Activated CD8-positive, alpha-beta T cell treated with anti-CD3 and anti-CD28 coated beads, Interleukin-2, amount 10 ng/mL, durations not matched to agents 7 days and 5 days (primary cell): ENCODE measurements at regions not wholly inside any gene's neighbourhood (a gene's known extent, or its start where the extent isn't known, plus 50 kb on each side); places are given as distances from the start of the nearest gene placed in this dataset.
"Not testable (repeated sequence)": the region's sequence is repeated elsewhere in the genome, so short reads cannot be mapped to it uniquely, and the experiment has no call there.

Experiments
- ATAC-seq: fragments of 150-1000 bp; cut with Tn5 transposase; one replicate; pipeline ENCODE4 v1.10.0; 2021; ENCODE audit warnings: moderate library complexity
- CTCF ChIA-PET: fragments of 350-600 bp; sonication (Branson Sonifier 250); formaldehyde crosslinking; loops from one replicate; lab custom pipeline; 2021; ENCODE audit warnings: antibody characterized with exemption; lab: Charles Lee
- POLR2A ChIA-PET: fragments of 350-600 bp; sonication (Branson Sonifier 250); formaldehyde crosslinking; loops from one replicate; lab custom pipeline; 2021; ENCODE audit warnings: antibody characterized with exemption; lab: Charles Lee
- DNase-seq: peaks from one replicate; pipeline ENCODE4 v3.0.0-alpha.2; 2020
- H3K27ac Mint-ChIP-seq: one replicate; pipeline ENCODE4 v1.8.0; 2021; ENCODE audit warnings: mild to moderate bottlenecking, mixed read lengths
- H3K27me3 Mint-ChIP-seq: one replicate; pipeline ENCODE4 v1.8.0; 2021; ENCODE audit warnings: low read depth, mixed read lengths
- H3K36me3 Mint-ChIP-seq: one replicate; pipeline ENCODE4 v1.8.0; 2021; ENCODE audit warnings: low read depth, mixed read lengths
- H3K4me1 Mint-ChIP-seq: one replicate; pipeline ENCODE4 v1.8.0; 2021; ENCODE audit warnings: low read depth, mixed read lengths
- H3K4me3 Mint-ChIP-seq: one replicate; pipeline ENCODE4 v1.8.0; 2021; ENCODE audit warnings: mild to moderate bottlenecking, mixed read lengths
- H3K9me3 Mint-ChIP-seq: one replicate; pipeline ENCODE4 v1.8.0; 2022; ENCODE audit warnings: mixed read lengths; ENCODE audit not compliant: insufficient read depth

- DNase-seq (no peak), ATAC-seq (no peak)
- no peak overlapping the region for H3K4me3 Mint-ChIP-seq
- CTCF ChIA-PET: no interaction called here
- H3K4me1 Mint-ChIP-seq: peaks cover under 1% of the 10 kb centered on the region
- H3K9me3 Mint-ChIP-seq: no peaks in the 10 kb centered on the region
- POLR2A ChIA-PET: no interaction called here
- H3K27me3 Mint-ChIP-seq: peaks cover 12% of the 10 kb centered on the region
- H3K27ac Mint-ChIP-seq: no peak overlapping the region
- no peaks in the 10 kb centered on the region for H3K36me3 Mint-ChIP-seq
Observed at GRCh38 chr13:74561155-74561554, 427.0 kb upstream of the KLF12 start.

GRCh38 chr13:74560325-74560724 is 426.1 kb upstream of the KLF12 start:
- H3K9me3 Mint-ChIP-seq: no peaks in the 10 kb centered on the region
- DNase-seq (no peak), ATAC-seq (no peak)
- no peak overlapping the region for H3K4me3 Mint-ChIP-seq
- no peaks in the 10 kb centered on the region for H3K36me3 Mint-ChIP-seq
- ChIA-PET POLR2A (no interaction called here), CTCF (no interaction called here)
- peaks cover 8% of the 10 kb centered on the region for H3K4me1 Mint-ChIP-seq
- H3K27ac Mint-ChIP-seq: no peak overlapping the region
- H3K27me3 Mint-ChIP-seq: peaks cover 8% of the 10 kb centered on the region

GRCh38 chr13:74557870-74558269 is 423.7 kb upstream of the KLF12 start:
- no peak overlapping the region for H3K4me3 Mint-ChIP-seq
- no peaks in the 10 kb centered on the region for H3K36me3 Mint-ChIP-seq
- H3K27me3 Mint-ChIP-seq: peaks cover 5% of the 10 kb centered on the region
- CTCF ChIA-PET: no interaction called here
- POLR2A ChIA-PET: no interaction called here
- DNase-seq (no peak), ATAC-seq (no peak)
- peaks cover 14% of the 10 kb centered on the region for H3K4me1 Mint-ChIP-seq
- H3K9me3 Mint-ChIP-seq: no peaks in the 10 kb centered on the region
- H3K27ac Mint-ChIP-seq: no peak overlapping the region

GRCh38 chr13:74555651-74556420 is 421.6 kb upstream of the KLF12 start:
- peaks cover 3% of the 10 kb centered on the region for H3K36me3 Mint-ChIP-seq
- H3K27ac Mint-ChIP-seq: no peak overlapping the region
- H3K4me1 Mint-ChIP-seq: peaks cover 22% of the 10 kb centered on the region
- no peak for ATAC-seq
- no peak overlapping the region for H3K4me3 Mint-ChIP-seq
- H3K9me3 Mint-ChIP-seq: no peaks in the 10 kb centered on the region
- peaks cover 3% of the 10 kb centered on the region for H3K27me3 Mint-ChIP-seq
- ChIA-PET POLR2A (no interaction called here), CTCF (no interaction called here)
- no peak for DNase-seq

DNA sequence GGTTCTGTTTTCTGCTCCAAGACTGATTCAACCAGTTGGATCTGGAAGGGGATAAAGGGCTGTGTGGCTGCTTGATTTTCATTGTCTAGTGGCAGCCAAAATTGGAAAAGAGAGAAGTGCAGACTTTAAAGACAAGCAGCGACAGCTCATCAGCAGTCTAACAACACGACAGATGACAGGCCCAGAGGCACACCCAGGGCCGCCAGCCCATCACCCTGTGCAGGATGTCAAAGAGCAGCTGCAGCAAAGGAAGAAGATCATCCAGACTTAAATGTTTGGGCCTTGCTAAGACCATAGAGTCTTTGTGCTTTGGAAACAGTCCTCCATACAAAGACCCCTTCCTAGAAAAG is 421.0 kb upstream of the KLF12 start:
- CTCF ChIA-PET: no interaction called here

DNA sequence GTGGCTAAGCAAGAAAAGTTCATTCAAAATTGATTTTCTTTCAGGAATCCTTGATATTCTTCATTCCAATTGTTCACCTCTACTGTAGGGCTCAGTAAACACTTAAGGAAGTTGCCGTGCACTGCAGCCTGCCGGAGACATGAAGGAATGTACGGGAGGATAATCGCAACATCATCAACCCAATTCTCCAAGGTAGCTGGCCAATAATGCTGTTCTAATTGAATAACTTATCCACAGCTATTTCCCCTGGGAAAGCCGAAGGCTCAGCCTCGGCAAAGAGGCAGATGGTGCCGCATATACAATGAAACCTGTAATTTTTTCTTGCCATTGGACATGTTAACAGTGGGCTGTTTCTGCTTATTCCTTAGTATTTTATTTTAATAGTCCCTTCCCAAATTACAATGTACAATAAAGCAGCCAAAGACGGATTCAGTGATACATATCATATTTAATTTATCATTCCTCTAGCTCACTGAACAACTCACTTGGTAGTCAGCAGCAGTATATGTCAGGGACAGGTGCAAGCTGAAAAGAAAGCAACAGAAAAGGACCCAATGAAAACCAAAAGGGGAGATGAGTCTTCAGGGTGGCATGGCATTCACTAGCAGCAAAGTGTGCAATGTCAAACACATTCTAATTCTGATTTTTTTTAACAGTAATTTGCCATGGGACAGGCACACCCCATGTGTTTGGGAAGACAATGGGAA is 420.5 kb upstream of the KLF12 start:
- H3K9me3 Mint-ChIP-seq: no peaks in the 10 kb centered on the region
- ChIA-PET CTCF (no interaction called here), POLR2A (no interaction called here)
- ATAC-seq: no peak
- no peak overlapping the region for H3K4me3 Mint-ChIP-seq
- H3K27ac Mint-ChIP-seq: no peak overlapping the region
- peaks cover 30% of the 10 kb centered on the region for H3K4me1 Mint-ChIP-seq
- H3K27me3 Mint-ChIP-seq: peaks cover 3% of the 10 kb centered on the region
- DNase-seq: no peak
- H3K36me3 Mint-ChIP-seq: peaks cover 4% of the 10 kb centered on the region

More for the DNA sequence above, 421.0 kb upstream of the KLF12 start:
- DNase-seq: no peak
- no peak overlapping the region for H3K27ac Mint-ChIP-seq
- no peak overlapping the region for H3K4me3 Mint-ChIP-seq
- H3K4me1 Mint-ChIP-seq: peaks cover 25% of the 10 kb centered on the region
- H3K36me3 Mint-ChIP-seq: peaks cover 4% of the 10 kb centered on the region
- H3K9me3 Mint-ChIP-seq: no peaks in the 10 kb centered on the region
- POLR2A ChIA-PET: no interaction called here
- no peak for ATAC-seq
- peaks cover 3% of the 10 kb centered on the region for H3K27me3 Mint-ChIP-seq

- no peaks in the 10 kb centered on the region for H3K9me3 Mint-ChIP-seq
- H3K4me1 Mint-ChIP-seq: peaks cover 23% of the 10 kb centered on the region
- peaks cover 4% of the 10 kb centered on the region for H3K36me3 Mint-ChIP-seq
- H3K4me3 Mint-ChIP-seq: no peak overlapping the region
- ChIA-PET POLR2A (no interaction called here), CTCF (no interaction called here)
- ATAC-seq (peak; percentile 97), DNase-seq (no peak)
- H3K27ac Mint-ChIP-seq: peak overlapping the region; percentile 5
- no peaks in the 10 kb centered on the region for H3K27me3 Mint-ChIP-seq
Observed at GRCh38 chr13:74550039-74550438, 415.8 kb upstream of the KLF12 start.

DNA sequence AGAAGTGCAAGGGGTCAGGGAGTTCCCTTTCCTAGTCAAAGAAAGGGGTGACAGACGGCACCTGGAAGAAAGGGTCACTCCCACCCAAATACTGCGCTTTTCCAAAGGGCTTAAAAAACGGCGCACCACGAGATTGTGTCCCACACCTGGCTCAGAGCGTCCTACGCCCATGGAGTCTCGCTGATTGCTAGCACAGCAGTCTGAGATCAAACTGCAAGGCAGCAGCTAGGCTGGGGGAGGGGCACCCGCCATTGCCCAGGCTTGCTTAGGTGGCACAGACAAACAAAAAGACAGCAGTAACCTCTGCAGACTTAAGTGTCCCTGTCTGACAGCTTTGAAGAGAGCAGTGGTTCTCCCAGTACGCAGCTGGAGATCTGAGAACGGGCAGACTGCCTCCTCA is 402.4 kb upstream of the KLF12 start:
- H3K4me1 Mint-ChIP-seq, DNase-seq, CTCF ChIA-PET, H3K9me3 Mint-ChIP-seq, POLR2A ChIA-PET, ATAC-seq, H3K27me3 Mint-ChIP-seq, H3K4me3 Mint-ChIP-seq, H3K36me3 Mint-ChIP-seq, H3K27ac Mint-ChIP-seq: not testable (repeated sequence)

DNA sequence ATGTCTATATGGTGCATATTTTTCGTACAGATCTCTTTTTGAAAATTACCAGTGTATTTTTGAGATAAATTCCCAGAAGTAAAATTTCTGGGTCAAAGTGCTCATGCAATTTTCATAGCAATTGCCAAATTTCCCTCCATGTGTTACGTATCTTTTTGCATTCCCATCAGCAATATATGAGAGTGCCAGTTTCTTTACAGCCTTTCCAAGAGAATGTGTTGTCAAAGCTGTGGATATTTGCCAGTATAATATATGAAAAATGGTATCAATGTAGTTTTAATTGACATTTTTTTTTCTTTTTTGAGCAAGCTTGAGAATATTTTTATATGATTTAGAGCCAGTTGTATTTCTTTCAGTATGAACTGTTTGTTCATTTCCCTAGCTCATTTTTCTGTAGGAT is 399.0 kb upstream of the KLF12 start:
- ChIA-PET CTCF (interaction anchor here (1.2 kb wide), 1 partner anchor 17 kb away, joined by 3 read pairs; no protein-coding TSS in a partner anchor), POLR2A (no interaction called here)
- Mint-ChIP-seq H3K4me3 (no peak overlapping the region), H3K4me1 (no peaks in the 10 kb centered on the region), H3K27me3 (no peaks in the 10 kb centered on the region), H3K36me3 (no peaks in the 10 kb centered on the region), H3K9me3 (no peaks in the 10 kb centered on the region), H3K27ac (no peak overlapping the region)
- no peak for DNase-seq
- no peak for ATAC-seq

- ATAC-seq (no peak), DNase-seq (no peak)
- Mint-ChIP-seq H3K9me3 (no peaks in the 10 kb centered on the region), H3K27ac (no peak overlapping the region), H3K4me3 (no peak overlapping the region), H3K36me3 (no peaks in the 10 kb centered on the region), H3K27me3 (no peaks in the 10 kb centered on the region), H3K4me1 (no peaks in the 10 kb centered on the region)
- ChIA-PET CTCF (no interaction called here), POLR2A (no interaction called here)
Observed at GRCh38 chr13:74530011-74530410, 395.8 kb upstream of the KLF12 start.

GRCh38 chr13:74528734-74529513 is 394.7 kb upstream of the KLF12 start:
- POLR2A ChIA-PET: no interaction called here

GRCh38 chr13:74523057-74523456 is 388.9 kb upstream of the KLF12 start:
- H3K9me3 Mint-ChIP-seq: no peaks in the 10 kb centered on the region
- POLR2A ChIA-PET: no interaction called here
- no peak overlapping the region for H3K4me3 Mint-ChIP-seq
- H3K27me3 Mint-ChIP-seq: no peaks in the 10 kb centered on the region
- ATAC-seq: no peak
- H3K27ac Mint-ChIP-seq: no peak overlapping the region
- no peaks in the 10 kb centered on the region for H3K36me3 Mint-ChIP-seq
- no peak for DNase-seq
- CTCF ChIA-PET: no interaction called here
- no peaks in the 10 kb centered on the region for H3K4me1 Mint-ChIP-seq

More at GRCh38 chr13:74528734-74529513, 394.7 kb upstream of the KLF12 start:
- Mint-ChIP-seq H3K4me3 (no peak overlapping the region), H3K9me3 (no peaks in the 10 kb centered on the region), H3K27me3 (no peaks in the 10 kb centered on the region), H3K4me1 (no peaks in the 10 kb centered on the region), H3K36me3 (no peaks in the 10 kb centered on the region), H3K27ac (no peak overlapping the region)
- DNase-seq (no peak), ATAC-seq (no peak)
- CTCF ChIA-PET: no interaction called here
